Skin epidermis (tissue), 12 donors: ENCODE measurements at regions not wholly inside any gene's neighbourhood (a gene's known extent, or its start where the extent isn't known, plus 50 kb on each side); places are given as distances from the start of the nearest gene placed in this dataset.

Experiments
- H3K27ac ChIP-seq, 21 experiments: fragments of 200-600 bp; sonication (generic) in 11 of 21; one replicate each; pipeline ENCODE4 v1.5.0; 2020; ENCODE audit warnings: mild to moderate bottlenecking in 3 of 21, inconsistent platforms in 2 of 21, moderate library complexity in 2 of 21
- H3K4me3 ChIP-seq, 7 experiments: fragments of 200-600 bp; sonication (generic) in 2 of 7; one replicate each; pipeline ENCODE4 v1.5.0; 2020; ENCODE audit warnings: inconsistent platforms in 2 of 7, mild to moderate bottlenecking in 2 of 7, moderate library complexity in 1 of 7

GRCh38 chr3:152093901-152094300 lies 174.8 kb upstream of the MBNL1 start:
- H3K27ac ChIP-seq = no peak overlapping the region
- H3K4me3 ChIP-seq = no peak overlapping the region

- no peak overlapping the region for H3K27ac ChIP-seq
- no peak overlapping the region for H3K4me3 ChIP-seq
These were observed 174.3 kb upstream of the MBNL1 start for GRCh38 chr3:152094406-152094805.

- H3K27ac ChIP-seq = no peak overlapping the region
- H3K4me3 ChIP-seq = no peak overlapping the region
These were observed 173.3 kb upstream of the MBNL1 start for GRCh38 chr3:152095472-152095871.

DNA sequence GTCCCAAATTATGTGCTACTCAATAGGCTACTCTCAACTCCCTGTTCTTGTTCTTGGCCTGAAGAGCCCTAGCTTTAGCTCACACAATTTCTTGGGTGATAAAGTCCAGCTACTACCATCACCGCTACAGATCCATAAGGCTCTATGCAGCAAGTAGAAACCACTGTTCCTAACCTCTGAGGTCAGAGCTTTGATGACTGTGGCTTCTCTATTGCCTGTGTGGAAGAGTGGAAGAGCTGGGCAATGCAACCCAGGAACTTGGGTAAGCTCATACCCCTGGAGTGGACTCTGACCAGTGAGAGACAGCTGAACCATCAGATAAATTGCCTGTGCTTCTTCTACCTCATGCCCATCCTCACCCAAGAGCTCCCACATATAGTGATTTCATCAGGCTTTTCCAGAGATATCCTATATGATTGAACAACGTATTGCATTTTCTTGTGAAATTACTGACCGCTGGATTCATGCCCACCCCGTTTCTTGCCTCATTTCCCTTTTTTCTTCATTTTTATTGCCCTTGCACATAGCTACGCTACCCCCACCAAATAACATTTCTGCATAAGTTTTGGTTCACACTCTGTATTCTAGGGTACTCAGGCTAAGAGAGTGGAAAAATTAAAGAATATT lies 172.3 kb upstream of the MBNL1 start:
- no peak overlapping the region for H3K4me3 ChIP-seq
- no peak overlapping the region for H3K27ac ChIP-seq

DNA sequence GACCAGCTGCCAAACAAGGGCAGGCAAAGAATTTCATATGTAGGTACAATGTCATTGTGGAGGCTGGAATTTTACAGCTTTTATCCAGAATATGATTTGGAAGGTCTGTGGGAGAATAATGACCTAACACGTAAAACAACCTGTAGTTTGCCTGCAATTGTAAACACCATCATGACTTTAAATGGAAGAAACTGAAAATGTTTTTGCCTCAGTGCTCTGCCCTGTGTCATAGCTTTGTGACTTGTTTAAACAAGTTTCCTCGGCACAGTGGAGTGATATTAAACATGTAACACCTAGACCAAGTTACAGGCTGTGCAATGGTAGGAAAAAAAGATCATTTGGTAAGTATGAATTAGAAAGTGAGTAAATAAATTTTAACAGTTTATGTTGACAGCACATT lies 171.6 kb upstream of the MBNL1 start:
- no peak overlapping the region for H3K4me3 ChIP-seq
- H3K27ac ChIP-seq = no peak overlapping the region

DNA sequence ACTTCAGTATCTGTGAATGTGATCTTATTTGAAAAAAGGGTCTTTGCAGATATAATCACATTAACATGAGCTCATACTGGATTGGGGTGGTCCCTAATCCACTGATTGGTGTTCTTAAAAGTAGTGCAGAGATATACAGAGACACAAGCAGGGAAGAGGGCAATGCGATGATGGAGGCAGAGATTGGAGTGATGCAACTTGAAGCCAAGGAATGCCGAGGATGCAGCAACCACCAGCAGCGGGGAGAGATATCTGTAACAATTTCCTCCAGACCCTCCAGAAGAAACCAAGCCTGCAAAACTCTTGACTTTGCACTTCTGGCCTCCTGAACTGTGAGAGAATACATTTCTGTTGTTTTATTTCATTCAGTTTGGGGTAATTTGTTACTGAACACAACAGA lies 171.0 kb upstream of the MBNL1 start:
- H3K27ac ChIP-seq = no peak overlapping the region
- H3K4me3 ChIP-seq = no peak overlapping the region

- no peak overlapping the region for H3K27ac ChIP-seq
- H3K4me3 ChIP-seq = no peak overlapping the region
These were observed 168.1 kb upstream of the MBNL1 start for GRCh38 chr3:152100491-152101132.

GRCh38 chr3:152102410-152102809 lies 166.3 kb upstream of the MBNL1 start:
- no peak overlapping the region for H3K27ac ChIP-seq
- H3K4me3 ChIP-seq = no peak overlapping the region

- Histone ChIP-seq H3K4me3 (no peak overlapping the region), H3K27ac (no peak overlapping the region)
These were observed 165.5 kb upstream of the MBNL1 start for GRCh38 chr3:152103257-152103656.

DNA sequence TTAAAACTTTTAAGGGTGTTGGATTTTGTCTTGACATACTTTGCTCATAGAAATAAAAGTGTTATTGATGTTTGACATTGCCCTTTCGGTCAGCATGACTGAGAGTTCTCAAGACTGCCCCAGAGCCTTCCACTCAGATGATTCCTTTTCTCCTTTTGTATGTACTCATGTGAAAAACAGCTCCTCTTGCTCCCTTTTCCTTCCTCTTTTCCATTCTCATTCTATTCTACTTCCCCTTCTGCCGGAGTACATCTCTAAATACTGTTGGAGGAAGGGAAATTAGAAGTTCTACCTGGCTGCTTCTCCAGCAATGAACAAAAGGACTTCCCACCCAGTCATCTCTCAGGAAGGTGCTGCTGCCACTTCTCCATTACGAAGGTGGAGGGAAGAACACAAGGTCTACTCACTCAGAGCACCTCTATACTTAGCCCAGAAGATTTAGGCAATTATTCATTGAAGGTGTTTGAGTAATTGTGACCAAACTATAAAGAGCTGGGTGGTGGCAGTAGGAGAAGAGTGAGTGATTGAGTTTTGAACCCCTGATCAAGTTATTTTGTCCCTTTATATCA lies 163.8 kb upstream of the MBNL1 start:
- Histone ChIP-seq H3K27ac (no peak overlapping the region), H3K4me3 (no peak overlapping the region)

DNA sequence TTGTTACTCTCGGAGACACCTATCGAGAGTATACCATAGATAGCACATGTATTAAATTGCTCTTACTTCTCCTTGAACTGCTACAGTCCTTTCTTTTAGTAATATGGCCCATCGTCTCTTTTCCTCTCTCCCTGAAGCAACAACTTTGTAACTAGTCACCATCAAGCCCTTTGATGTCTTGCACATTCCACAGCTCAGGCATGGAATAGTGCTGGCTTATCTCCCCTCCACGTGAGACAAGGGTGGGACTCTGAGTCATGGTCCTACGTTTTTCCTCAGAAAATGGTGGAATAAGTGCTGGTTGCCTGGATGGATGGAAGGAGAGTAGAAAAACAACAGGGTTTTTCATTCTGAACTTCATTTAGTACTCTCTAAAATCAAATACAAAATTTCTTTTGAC lies 163.3 kb upstream of the MBNL1 start:
- Histone ChIP-seq H3K4me3 (no peak overlapping the region), H3K27ac (no peak overlapping the region)

- no peak overlapping the region for H3K27ac ChIP-seq
- no peak overlapping the region for H3K4me3 ChIP-seq
These were observed 159.7 kb upstream of the MBNL1 start for GRCh38 chr3:152109038-152109437.

DNA sequence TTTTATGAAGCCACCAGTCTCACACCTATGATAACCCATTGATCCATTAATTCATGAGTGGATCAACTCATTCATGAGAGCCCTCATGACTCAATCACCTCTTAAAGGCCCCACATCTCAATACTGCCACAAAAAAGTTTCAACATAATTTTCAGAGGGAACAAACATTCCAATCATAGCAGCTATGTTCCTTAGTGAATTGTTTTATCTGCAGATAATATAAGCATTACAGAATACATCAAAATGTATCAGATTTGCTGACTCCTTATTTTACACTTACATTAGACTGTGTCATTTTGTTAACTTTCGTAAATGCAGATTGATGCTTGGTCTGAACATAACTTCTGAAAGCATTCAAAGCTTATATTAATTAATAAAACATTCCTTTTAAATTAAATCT lies 155.3 kb upstream of the MBNL1 start:
- Histone ChIP-seq H3K4me3 (no peak overlapping the region), H3K27ac (no peak overlapping the region)

DNA sequence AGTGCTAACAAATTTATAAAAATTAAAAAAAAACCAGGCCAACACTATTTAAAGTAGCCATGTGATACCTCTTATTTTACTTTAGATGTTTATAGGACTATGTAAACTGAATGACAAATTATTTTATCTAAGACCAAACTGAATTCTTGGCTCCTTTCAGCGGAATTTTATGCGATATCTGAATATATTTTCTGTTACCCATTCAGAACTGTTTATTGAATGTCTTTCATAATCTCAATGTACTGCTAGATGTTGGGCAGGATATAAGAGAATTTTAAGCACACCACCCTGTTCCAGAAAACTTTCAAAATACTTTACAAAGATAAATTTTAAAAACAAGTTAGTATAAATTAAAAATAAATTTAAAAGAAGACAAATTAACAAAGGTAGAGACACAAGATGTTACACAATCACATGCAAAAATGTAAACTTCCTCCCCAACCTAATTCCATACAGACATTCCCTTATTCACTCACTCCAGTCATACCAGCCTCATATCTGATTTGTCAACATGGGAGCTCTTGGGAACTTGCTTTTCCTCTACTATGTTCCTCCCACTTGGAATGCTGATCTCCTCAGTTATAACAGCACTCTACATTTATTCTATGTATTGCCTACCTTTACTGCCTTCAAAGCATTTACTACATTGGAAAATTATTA lies 154.6 kb upstream of the MBNL1 start:
- no peak overlapping the region for H3K27ac ChIP-seq
- H3K4me3 ChIP-seq = no peak overlapping the region

- Histone ChIP-seq H3K4me3 (no peak overlapping the region), H3K27ac (no peak overlapping the region)
These were observed 148.0 kb upstream of the MBNL1 start for GRCh38 chr3:152120601-152121269.

DNA sequence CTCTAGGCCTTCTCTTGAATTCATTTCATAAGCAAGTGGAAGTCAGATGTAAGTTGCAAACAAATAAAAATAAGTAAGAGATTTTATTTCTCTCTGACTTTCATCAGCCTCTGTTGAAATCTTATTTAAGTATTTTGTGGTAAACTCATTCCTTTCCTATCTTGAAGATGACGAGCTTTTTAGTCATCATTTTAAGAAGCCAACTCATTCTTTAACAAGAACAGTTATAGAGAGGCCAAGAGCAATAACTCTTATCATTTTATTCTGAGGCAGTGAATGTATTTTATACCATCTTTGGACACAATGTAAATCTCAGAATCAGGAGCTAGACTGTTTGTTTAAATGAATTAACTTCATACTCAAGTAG lies 147.5 kb upstream of the MBNL1 start:
- Histone ChIP-seq H3K4me3 (no peak overlapping the region), H3K27ac (no peak overlapping the region)

DNA sequence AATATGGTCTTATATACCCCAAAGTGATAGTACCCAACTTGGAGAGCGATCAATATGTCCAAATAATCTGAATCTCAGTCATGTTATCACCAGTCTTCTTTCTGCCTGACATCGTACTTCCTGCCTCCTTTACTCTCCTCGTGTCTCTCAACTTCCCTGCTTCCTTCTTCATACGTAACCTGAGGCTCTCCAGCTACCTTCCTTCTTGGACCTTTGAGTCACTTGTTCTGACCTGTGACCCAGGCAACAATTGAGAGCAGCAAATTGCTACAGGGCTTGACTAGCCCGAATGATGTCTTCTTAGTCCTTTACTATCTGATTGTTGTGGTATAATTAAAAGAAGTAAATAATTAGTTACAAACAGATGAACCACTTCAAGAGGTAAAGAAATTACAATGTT lies 145.9 kb upstream of the MBNL1 start:
- Histone ChIP-seq H3K4me3 (no peak overlapping the region), H3K27ac (no peak overlapping the region)

DNA sequence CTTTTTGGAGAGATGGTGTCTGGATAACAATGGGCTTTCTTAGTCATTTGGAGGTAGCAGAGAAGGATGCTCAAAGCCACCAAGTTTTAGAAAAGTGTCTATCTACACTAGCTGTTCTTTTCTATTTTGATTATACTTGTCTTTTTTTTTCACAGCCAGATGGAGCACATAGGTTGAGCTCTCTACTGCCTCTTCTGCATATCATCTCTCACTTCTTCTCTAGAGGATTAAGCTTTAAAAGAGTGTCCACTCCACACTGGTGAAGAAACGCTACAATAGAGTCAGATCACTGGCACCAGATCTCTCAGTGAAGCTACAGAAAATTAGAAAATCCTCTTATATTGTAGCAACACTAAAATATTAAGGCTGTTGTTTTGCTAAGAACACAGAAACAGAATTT lies 145.3 kb upstream of the MBNL1 start:
- no peak overlapping the region for H3K27ac ChIP-seq
- no peak overlapping the region for H3K4me3 ChIP-seq

DNA sequence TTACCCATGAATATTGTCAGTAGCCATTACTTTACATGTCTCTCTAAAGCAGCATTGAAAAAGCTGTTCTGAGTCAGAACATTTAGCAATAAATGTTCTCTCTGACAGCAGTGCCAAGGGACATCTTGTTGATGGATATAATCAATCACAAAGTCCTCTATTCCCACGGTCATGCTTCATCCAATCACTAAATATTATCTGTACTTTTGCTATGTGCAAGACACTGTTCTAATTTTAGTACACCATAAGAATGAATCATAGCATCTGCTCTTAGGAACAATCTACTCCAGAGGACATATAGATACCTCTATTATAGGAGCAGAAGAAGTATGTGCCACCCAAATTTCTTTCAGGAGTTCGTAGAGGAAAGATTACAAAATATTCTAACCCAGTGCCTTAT lies 142.5 kb upstream of the MBNL1 start:
- Histone ChIP-seq H3K4me3 (no peak overlapping the region), H3K27ac (no peak overlapping the region)

DNA sequence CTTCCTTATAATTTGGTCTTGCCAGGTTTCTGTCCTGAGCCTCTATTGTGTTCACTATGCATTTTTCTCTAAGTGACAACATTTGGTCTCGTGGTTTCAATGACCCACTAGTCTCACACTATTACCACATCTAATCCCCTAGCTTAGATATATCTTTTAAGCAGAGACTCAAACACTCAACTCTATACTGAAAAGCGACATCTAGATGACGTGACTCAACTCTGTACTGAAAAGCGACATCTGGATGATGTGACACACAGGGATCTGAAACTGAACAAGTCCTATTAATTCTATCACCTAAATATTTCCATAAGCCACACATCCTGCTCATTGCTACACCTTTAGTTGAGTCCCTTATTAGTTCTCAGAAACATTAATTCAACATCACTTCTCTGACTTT lies 141.7 kb upstream of the MBNL1 start:
- no peak overlapping the region for H3K27ac ChIP-seq
- no peak overlapping the region for H3K4me3 ChIP-seq

DNA sequence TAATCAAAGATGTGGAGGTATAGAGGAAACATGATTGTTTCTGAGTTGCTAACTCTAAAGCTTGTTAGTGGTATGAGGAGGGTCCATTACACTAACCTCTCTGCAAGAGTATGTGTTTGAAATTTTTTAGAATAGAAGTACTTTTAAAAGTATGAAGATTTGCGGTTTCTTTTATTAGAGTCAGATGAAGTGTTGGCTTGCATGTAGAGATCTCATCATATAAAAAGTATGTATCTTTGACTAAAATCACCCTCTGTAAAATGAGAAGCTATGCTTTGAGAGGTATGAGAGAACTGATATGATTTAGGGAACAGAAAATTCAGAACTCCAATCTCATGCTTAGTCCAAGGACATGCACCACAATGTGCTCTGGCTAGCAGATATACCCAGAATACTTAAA lies 140.4 kb upstream of the MBNL1 start:
- H3K27ac ChIP-seq = no peak overlapping the region

More for the DNA sequence above, 140.4 kb upstream of the MBNL1 start:
- H3K4me3 ChIP-seq = no peak overlapping the region
